ENCODE measurements at regions not wholly inside any gene's neighbourhood (a gene's known extent, or its start where the extent isn't known, plus 50 kb on each side); places are given as distances from the start of the nearest gene placed in this dataset.

DNA sequence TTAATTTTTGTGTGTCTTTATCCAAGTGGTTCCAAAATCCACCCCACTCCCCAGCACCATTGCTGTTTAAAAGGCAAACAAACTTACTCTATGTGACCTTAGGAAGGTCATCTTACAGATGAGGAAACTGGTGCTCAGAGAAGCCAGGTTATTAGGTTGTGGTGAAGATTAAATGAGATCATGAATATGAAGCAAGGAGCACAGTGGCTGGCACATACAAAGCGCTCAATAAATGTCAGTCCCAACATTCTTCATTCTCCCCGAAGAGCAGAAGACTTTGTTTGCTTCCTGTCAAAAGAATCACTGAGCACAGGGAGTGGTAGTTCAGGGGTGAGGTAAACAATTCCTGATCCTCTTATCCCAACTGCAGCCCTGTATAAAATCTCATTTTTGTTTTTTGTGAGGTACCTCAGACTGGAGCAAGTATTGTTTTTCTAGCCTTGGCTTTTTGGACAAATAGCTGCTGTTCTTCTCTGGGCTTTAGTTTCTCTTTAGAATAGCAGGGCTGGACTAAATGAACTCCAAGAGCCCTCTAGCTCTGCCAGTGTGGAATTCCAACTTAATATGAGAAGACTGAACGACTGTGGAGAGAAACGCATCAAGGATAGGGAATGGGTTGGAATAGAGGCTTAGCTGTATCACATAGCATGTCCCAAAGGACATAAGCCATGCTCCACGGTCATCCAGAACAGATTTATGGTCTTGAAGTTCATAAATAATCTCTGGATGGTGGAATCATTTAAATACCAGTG is 455.3 kb upstream of the USP24 start:
- Histone ChIP-seq H3K18ac (ENCODE audit: extremely low read depth, low read length) (no peak overlapping the region), H3K14ac (ENCODE audit: insufficient read length) (no peak overlapping the region), H3K4me2 (ENCODE audit: insufficient read depth in 1 of 2, low read depth in 2 of 2, low read length in 2 of 2) (no peak overlapping the region), H3K27me3 (replicated peaks in 1 of 4; ENCODE audit: control insufficient read depth in 3 of 4, extremely low read depth in 1 of 4, insufficient read depth in 3 of 4, low read length in 3 of 4) (no peaks in the 10 kb centered on the region), H3K4me1 (replicated peaks in 1 of 4; ENCODE audit: control insufficient read depth in 3 of 4, insufficient read depth in 4 of 4, low read length in 3 of 4) (no peaks in the 10 kb centered on the region), H3K4ac (replicated peaks; ENCODE audit: insufficient read length, low read depth, low read length) (no peak overlapping the region), H3K36me3 (ENCODE audit: control insufficient read depth in 2 of 4, insufficient read depth in 4 of 4, low read length in 3 of 4) (no peaks in the 10 kb centered on the region), H3K27ac (ENCODE audit: low read depth, low read length) (no peak overlapping the region), H2AFZ (ENCODE audit: low read length) (no peak overlapping the region), H3K23ac (ENCODE audit: insufficient read length) (no peak overlapping the region), H3K79me1 (ENCODE audit: low read depth, low read length) (no peaks in the 10 kb centered on the region), H2BK20ac (ENCODE audit: low read length) (no peak overlapping the region), H2BK120ac (replicated peaks; ENCODE audit: low read depth, low read length) (no peak overlapping the region), H2BK5ac (ENCODE audit: low read depth, low read length) (no peak overlapping the region), H4K5ac (ENCODE audit: insufficient read length, low read depth, low read length) (no peak overlapping the region), H3K23me2 (ENCODE audit: low read depth, low read length) (no peaks in the 10 kb centered on the region; the same call in 1 of the 2 replicates), H3K9ac (replicated peaks in 1 of 4; ENCODE audit: extremely low read depth in 1 of 4, low read depth in 3 of 4, low read length in 3 of 4) (no peak overlapping the region), H2BK15ac (ENCODE audit: low read length) (no peak overlapping the region), H3K4me3 (ENCODE audit: extremely low read depth in 1 of 4, insufficient read depth in 2 of 4, low read depth in 3 of 4, low read length in 4 of 4) (no peak overlapping the region), H2AK5ac (ENCODE audit: low read depth, low read length) (no peak overlapping the region), H4K20me1 (replicated peaks in 1 of 2; ENCODE audit: control insufficient read depth in 1 of 2, insufficient read depth in 2 of 2, low read length in 2 of 2) (no peaks in the 10 kb centered on the region), H3K9me3 (ENCODE audit: insufficient read depth in 2 of 2, low read depth in 1 of 2, low read length in 1 of 2) (no peaks in the 10 kb centered on the region), H4K8ac (ENCODE audit: extremely low read depth, insufficient read depth, low read length) (no peak overlapping the region), H2BK12ac (ENCODE audit: low read depth, low read length) (no peak overlapping the region), H4K91ac (replicated peaks; ENCODE audit: insufficient read length, low read length) (no peak overlapping the region), H3K56ac (replicated peaks; ENCODE audit: insufficient read length, low read depth, low read length) (no peak overlapping the region), H3K79me2 (ENCODE audit: control insufficient read depth in 1 of 2, insufficient read depth in 2 of 2, low read length in 2 of 2) (no peaks in the 10 kb centered on the region)
- POLR2A ChIA-PET (ENCODE audit: partially characterized antibody) = no interaction called here
- no peak for DNase-seq (ENCODE audit: low read depth in 1 of 2, low spot score in 2 of 2)
- FAIRE-seq = no peak
- CTCF ChIA-PET (ENCODE audit: partially characterized antibody) = interaction anchor here (0.5 to 1.0 kb wide), 2 partner anchors 12 to 538 kb away, joined by 3 read pairs; no protein-coding TSS in a partner anchor
- 95% methylated on average over 5 of the region's 5 CpGs; no CpG with 5 or more reads in 1 of the 2 experiments for WGBS, 2 experiments (ENCODE audit: extremely low coverage in 1 of 2, insufficient coverage in 1 of 2, insufficient read length in 1 of 2, insufficient replicate concordance in 2 of 2, low coverage in 1 of 2, low lambda C conversion rate in 2 of 2, missing lambda C conversion rate in 1 of 2)
- TF ChIP-seq, protein P1, sequence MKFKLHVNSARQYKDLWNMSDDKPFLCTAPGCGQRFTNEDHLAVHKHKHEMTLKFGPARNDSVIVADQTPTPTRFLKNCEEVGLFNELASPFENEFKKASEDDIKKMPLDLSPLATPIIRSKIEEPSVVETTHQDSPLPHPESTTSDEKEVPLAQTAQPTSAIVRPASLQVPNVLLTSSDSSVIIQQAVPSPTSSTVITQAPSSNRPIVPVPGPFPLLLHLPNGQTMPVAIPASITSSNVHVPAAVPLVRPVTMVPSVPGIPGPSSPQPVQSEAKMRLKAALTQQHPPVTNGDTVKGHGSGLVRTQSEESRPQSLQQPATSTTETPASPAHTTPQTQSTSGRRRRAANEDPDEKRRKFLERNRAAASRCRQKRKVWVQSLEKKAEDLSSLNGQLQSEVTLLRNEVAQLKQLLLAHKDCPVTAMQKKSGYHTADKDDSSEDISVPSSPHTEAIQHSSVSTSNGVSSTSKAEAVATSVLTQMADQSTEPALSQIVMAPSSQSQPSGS (IDR thresholded peaks at IDR 0.05; ENCODE audit: low read length) = no peak
- no peak for TF ChIP-seq RXRA (IDR thresholded peaks at IDR 0.05; ENCODE audit: insufficient read depth, low read depth, low read length)
- no peak for TF ChIP-seq BCL11A (IDR thresholded peaks at IDR 0.05; ENCODE audit: low read depth in 2 of 2, low read length in 2 of 2)
- TF ChIP-seq ASH2L (IDR thresholded peaks at IDR 0.05; ENCODE audit: low read length) = no peak
